ENCODE measurements at regions not wholly inside any gene's neighbourhood (a gene's known extent, or its start where the extent isn't known, plus 50 kb on each side); places are given as distances from the start of the nearest gene placed in this dataset.
A peak's percentile ranks its signal among the peaks of the same experiment; 100 is the strongest.
"Not testable (repeated sequence)": the region's sequence is repeated elsewhere in the genome, so short reads cannot be mapped to it uniquely, and the experiment has no call there.

GRCh38 chr20:29764922-29765610, 1492.4 kb upstream of the DEFB115 start:
- CTCF ChIA-PET: not testable (repeated sequence)

DNA sequence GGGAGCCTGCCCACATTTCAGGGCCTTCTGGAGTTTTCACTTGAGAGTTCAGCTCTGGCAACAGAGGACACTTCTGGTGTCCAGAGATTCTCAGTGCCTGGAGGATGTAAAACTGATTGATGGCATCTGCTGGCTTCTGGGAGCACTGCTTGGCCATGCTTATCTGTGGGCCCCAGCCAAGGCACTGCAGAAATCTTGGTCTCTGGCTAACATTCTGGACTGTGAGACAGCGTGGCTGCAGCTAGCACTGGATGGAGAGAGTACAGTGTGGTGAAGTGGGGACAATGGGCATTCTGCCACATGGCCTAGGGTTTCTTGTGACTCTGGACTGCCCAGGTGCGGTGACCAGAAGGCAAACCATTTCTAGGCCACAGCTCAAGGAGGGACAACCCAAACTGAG, 1479.4 kb upstream of the DEFB115 start:
- 42% methylated on average over 2 of the region's 2 CpGs for WGBS (ENCODE audit: insufficient coverage)
- H3K27ac ChIP-seq (ENCODE audit: insufficient read depth in 1 of 2, low read depth in 1 of 2, low read length in 2 of 2, poor library complexity in 1 of 2, severe bottlenecking in 2 of 2); POLR2A ChIA-PET; DNase-seq; H3K4me3 ChIP-seq (ENCODE audit: control insufficient read depth in 1 of 7, extremely low read depth in 1 of 7, insufficient read depth in 4 of 7, low read depth in 2 of 7, low read length in 6 of 7); H3K4me1 ChIP-seq (ENCODE audit: control extremely low read depth in 1 of 4, control insufficient read depth in 4 of 4, insufficient read depth in 4 of 4, low read length in 3 of 4); CTCF ChIA-PET; H3K36me3 ChIP-seq (ENCODE audit: control insufficient read depth in 4 of 4, insufficient read depth in 4 of 4, low read length in 3 of 4); H3K9me3 ChIP-seq (ENCODE audit: control extremely low read depth in 1 of 5, control insufficient read depth in 4 of 5, insufficient read depth in 2 of 5, low read depth in 1 of 5, low read length in 4 of 5); H3K27me3 ChIP-seq (replicated peaks in 2 of 5; ENCODE audit: control insufficient read depth in 4 of 5, insufficient read depth in 5 of 5, low read length in 4 of 5): not testable (repeated sequence)

More at GRCh38 chr20:29764922-29765610, 1492.4 kb upstream of the DEFB115 start:
- H3K4me1 ChIP-seq (ENCODE audit: control extremely low read depth in 1 of 4, control insufficient read depth in 4 of 4, insufficient read depth in 4 of 4, low read length in 3 of 4); H3K36me3 ChIP-seq (ENCODE audit: control insufficient read depth in 4 of 4, insufficient read depth in 4 of 4, low read length in 3 of 4); POLR2A ChIA-PET; H3K27ac ChIP-seq (ENCODE audit: insufficient read depth in 1 of 2, low read depth in 1 of 2, low read length in 2 of 2, poor library complexity in 1 of 2, severe bottlenecking in 2 of 2); H3K27me3 ChIP-seq (replicated peaks in 2 of 5; ENCODE audit: control insufficient read depth in 4 of 5, insufficient read depth in 5 of 5, low read length in 4 of 5); H3K4me3 ChIP-seq (ENCODE audit: control insufficient read depth in 1 of 7, extremely low read depth in 1 of 7, insufficient read depth in 4 of 7, low read depth in 2 of 7, low read length in 6 of 7): not testable (repeated sequence)
- peaks cover 0 to 10% (median 2%) of the 10 kb centered on the region in 5 experiments for H3K9me3 ChIP-seq (ENCODE audit: control extremely low read depth in 1 of 5, control insufficient read depth in 4 of 5, insufficient read depth in 2 of 5, low read depth in 1 of 5, low read length in 4 of 5)
- DNase-seq: peak in 1 of 3 donors; percentile 1
- WGBS (ENCODE audit: insufficient coverage): 57% methylated on average over 19 of the region's 25 CpGs

GRCh38 chr20:29781217-29781616, 1476.2 kb upstream of the DEFB115 start:
- WGBS (ENCODE audit: insufficient coverage): 69% methylated on average over 2 of the region's 7 CpGs
- CTCF ChIA-PET: not testable (repeated sequence)

GRCh38 chr20:29781891-29782290, 1475.6 kb upstream of the DEFB115 start:
- H3K27ac ChIP-seq (ENCODE audit: insufficient read depth in 1 of 2, low read depth in 1 of 2, low read length in 2 of 2, poor library complexity in 1 of 2, severe bottlenecking in 2 of 2); H3K9me3 ChIP-seq (ENCODE audit: control extremely low read depth in 1 of 5, control insufficient read depth in 4 of 5, insufficient read depth in 2 of 5, low read depth in 1 of 5, low read length in 4 of 5); H3K27me3 ChIP-seq (replicated peaks in 2 of 5; ENCODE audit: control insufficient read depth in 4 of 5, insufficient read depth in 5 of 5, low read length in 4 of 5); CTCF ChIA-PET; H3K4me1 ChIP-seq (ENCODE audit: control extremely low read depth in 1 of 4, control insufficient read depth in 4 of 4, insufficient read depth in 4 of 4, low read length in 3 of 4); H3K4me3 ChIP-seq (ENCODE audit: control insufficient read depth in 1 of 7, extremely low read depth in 1 of 7, insufficient read depth in 4 of 7, low read depth in 2 of 7, low read length in 6 of 7); DNase-seq; H3K36me3 ChIP-seq (ENCODE audit: control insufficient read depth in 4 of 4, insufficient read depth in 4 of 4, low read length in 3 of 4); POLR2A ChIA-PET: not testable (repeated sequence)
- 75% methylated on average over 8 of the region's 8 CpGs for WGBS (ENCODE audit: insufficient coverage)

More at GRCh38 chr20:29781217-29781616, 1476.2 kb upstream of the DEFB115 start:
- H3K4me3 ChIP-seq (ENCODE audit: control insufficient read depth in 1 of 7, extremely low read depth in 1 of 7, insufficient read depth in 4 of 7, low read depth in 2 of 7, low read length in 6 of 7); H3K9me3 ChIP-seq (ENCODE audit: control extremely low read depth in 1 of 5, control insufficient read depth in 4 of 5, insufficient read depth in 2 of 5, low read depth in 1 of 5, low read length in 4 of 5); H3K4me1 ChIP-seq (ENCODE audit: control extremely low read depth in 1 of 4, control insufficient read depth in 4 of 4, insufficient read depth in 4 of 4, low read length in 3 of 4); H3K36me3 ChIP-seq (ENCODE audit: control insufficient read depth in 4 of 4, insufficient read depth in 4 of 4, low read length in 3 of 4); POLR2A ChIA-PET; H3K27ac ChIP-seq (ENCODE audit: insufficient read depth in 1 of 2, low read depth in 1 of 2, low read length in 2 of 2, poor library complexity in 1 of 2, severe bottlenecking in 2 of 2); DNase-seq; H3K27me3 ChIP-seq (replicated peaks in 2 of 5; ENCODE audit: control insufficient read depth in 4 of 5, insufficient read depth in 5 of 5, low read length in 4 of 5): not testable (repeated sequence)

GRCh38 chr20:29787456-29787855, 1470.0 kb upstream of the DEFB115 start:
- CTCF ChIA-PET; H3K27me3 ChIP-seq (replicated peaks in 2 of 5; ENCODE audit: control insufficient read depth in 4 of 5, insufficient read depth in 5 of 5, low read length in 4 of 5); H3K9me3 ChIP-seq (ENCODE audit: control extremely low read depth in 1 of 5, control insufficient read depth in 4 of 5, insufficient read depth in 2 of 5, low read depth in 1 of 5, low read length in 4 of 5); POLR2A ChIA-PET; H3K27ac ChIP-seq (ENCODE audit: insufficient read depth in 1 of 2, low read depth in 1 of 2, low read length in 2 of 2, poor library complexity in 1 of 2, severe bottlenecking in 2 of 2); H3K4me3 ChIP-seq (ENCODE audit: control insufficient read depth in 1 of 7, extremely low read depth in 1 of 7, insufficient read depth in 4 of 7, low read depth in 2 of 7, low read length in 6 of 7); H3K36me3 ChIP-seq (ENCODE audit: control insufficient read depth in 4 of 4, insufficient read depth in 4 of 4, low read length in 3 of 4); DNase-seq; H3K4me1 ChIP-seq (ENCODE audit: control extremely low read depth in 1 of 4, control insufficient read depth in 4 of 4, insufficient read depth in 4 of 4, low read length in 3 of 4): not testable (repeated sequence)
- 77% methylated on average over 13 of the region's 16 CpGs for WGBS (ENCODE audit: insufficient coverage)

GRCh38 chr20:29790510-29790909, 1467.0 kb upstream of the DEFB115 start:
- no peaks in the 10 kb centered on the region for H3K4me1 ChIP-seq (ENCODE audit: control extremely low read depth in 1 of 4, control insufficient read depth in 4 of 4, insufficient read depth in 4 of 4, low read length in 3 of 4)
- ChIA-PET POLR2A (no interaction called here), CTCF (no interaction called here)
- H3K9me3 ChIP-seq (ENCODE audit: control extremely low read depth in 1 of 5, control insufficient read depth in 4 of 5, insufficient read depth in 2 of 5, low read depth in 1 of 5, low read length in 4 of 5): peaks cover 0 to 2% (median 1%) of the 10 kb centered on the region in 5 experiments
- H3K27ac ChIP-seq (ENCODE audit: insufficient read depth in 1 of 2, low read depth in 1 of 2, low read length in 2 of 2, poor library complexity in 1 of 2, severe bottlenecking in 2 of 2): no peak overlapping the region
- no peak for DNase-seq
- H3K4me3 ChIP-seq (ENCODE audit: control insufficient read depth in 1 of 7, extremely low read depth in 1 of 7, insufficient read depth in 4 of 7, low read depth in 2 of 7, low read length in 6 of 7): no peak overlapping the region
- no peaks in the 10 kb centered on the region for H3K27me3 ChIP-seq (replicated peaks in 2 of 5; ENCODE audit: control insufficient read depth in 4 of 5, insufficient read depth in 5 of 5, low read length in 4 of 5)
- H3K36me3 ChIP-seq (ENCODE audit: control insufficient read depth in 4 of 4, insufficient read depth in 4 of 4, low read length in 3 of 4): no peaks in the 10 kb centered on the region

- H3K4me1 ChIP-seq (ENCODE audit: control extremely low read depth in 1 of 4, control insufficient read depth in 4 of 4, insufficient read depth in 4 of 4, low read length in 3 of 4); H3K27me3 ChIP-seq (replicated peaks in 2 of 5; ENCODE audit: control insufficient read depth in 4 of 5, insufficient read depth in 5 of 5, low read length in 4 of 5); CTCF ChIA-PET; H3K4me3 ChIP-seq (ENCODE audit: control insufficient read depth in 1 of 7, extremely low read depth in 1 of 7, insufficient read depth in 4 of 7, low read depth in 2 of 7, low read length in 6 of 7); DNase-seq; H3K9me3 ChIP-seq (ENCODE audit: control extremely low read depth in 1 of 5, control insufficient read depth in 4 of 5, insufficient read depth in 2 of 5, low read depth in 1 of 5, low read length in 4 of 5); POLR2A ChIA-PET; H3K36me3 ChIP-seq (ENCODE audit: control insufficient read depth in 4 of 4, insufficient read depth in 4 of 4, low read length in 3 of 4); H3K27ac ChIP-seq (ENCODE audit: insufficient read depth in 1 of 2, low read depth in 1 of 2, low read length in 2 of 2, poor library complexity in 1 of 2, severe bottlenecking in 2 of 2): not testable (repeated sequence)
- 82% methylated on average over 3 of the region's 4 CpGs for WGBS (ENCODE audit: insufficient coverage)
These were observed 1426.0 kb upstream of the DEFB115 start for GRCh38 chr20:29831508-29831907.
